K562 (cell line): ENCODE measurements at regions not wholly inside any gene's neighbourhood (a gene's known extent, or its start where the extent isn't known, plus 50 kb on each side); places are given as distances from the start of the nearest gene placed in this dataset.

Source experiments
- ATAC-seq: fragments of 200-7000 bp; cut with Tn5 transposase; 3 replicates; pipeline ENCODE4 v1.9.1; 2020; ENCODE audit warnings: moderate library complexity
- BruUV-seq: library from RNA; stranded (reverse); fragments of 400-500 nt; replicated peaks from 2 replicates; lab custom pipeline; 2021; lab: Mats Ljungman, UMichigan
- CTCF ChIA-PET: fragments of 300-600 bp; formaldehyde crosslinking; extraction: SDS; loops from one replicate; lab custom pipeline; 2021; ENCODE audit warnings: low intra/inter-chr PET ratio; lab: Yijun Ruan, JAX
- POLR2A ChIA-PET: fragments of 300-600, 350-650 bp; sonication (Branson Sonifier 250); formaldehyde crosslinking; extraction: SDS; loops from one replicate; lab custom pipeline; 2021; ENCODE audit warnings: antibody characterized with exemption, inconsistent platforms; lab: Yijun Ruan, JAX
- DNase-seq, 4 experiments: peaks; one replicate each; pipeline versions ENCODE4 v3.0.0 to v3.0.0-alpha.2; 2011 to 2018; ENCODE audit warnings: low spot score in 3 of 4, mixed read lengths in 3 of 4; ENCODE audit errors: extremely low read depth in 1 of 4
- FAIRE-seq: peaks from 2 replicates; lab custom pipeline; 2011; peaks lifted over from hg19 to GRCh38; lab: Jason Lieb, UNC
- H2AFZ ChIP-seq: 2 replicates; pipeline ENCODE4 v1.6.0; 2011; ENCODE audit warnings: low read depth, low read length, control low read depth, inconsistent platforms
- H3K27ac ChIP-seq: fragments of 200-600 bp; 3 replicates; pipeline ENCODE4 v1.8.0; 2011; ENCODE audit warnings: low read depth, mild to moderate bottlenecking, control low read depth, inconsistent platforms, low read length, moderate library complexity, mixed read lengths; ENCODE audit errors: extremely low read depth
- H3K27me3 ChIP-seq, 2 experiments: fragments of 300-600 bp in 1 of 2; 2 replicates in 1 of 2; 3 replicates in 1 of 2; pipeline versions ENCODE4 v1.6.0 to v1.8.0; 2011; ENCODE audit warnings: inconsistent platforms in 2 of 2, low read length in 2 of 2, mild to moderate bottlenecking in 1 of 2, mixed read lengths in 1 of 2, moderate library complexity in 1 of 2; ENCODE audit not compliant: control insufficient read depth in 2 of 2, insufficient read depth in 2 of 2
- H3K36me3 ChIP-seq: fragments of 300-600 bp; 3 replicates; pipeline ENCODE4 v1.8.0; 2011; ENCODE audit warnings: mild to moderate bottlenecking, low read length, inconsistent platforms; ENCODE audit not compliant: control insufficient read depth, insufficient read depth
- H3K4me1 ChIP-seq, 2 experiments: fragments of 200-600 bp in 1 of 2; replicated peaks in 1 of 2; 2 replicates in 1 of 2; 3 replicates in 1 of 2; pipeline versions ENCODE4 v1.5.1 to v1.8.0; 2011; ENCODE audit warnings: inconsistent platforms in 2 of 2, low read length in 2 of 2, mild to moderate bottlenecking in 1 of 2, mixed read lengths in 1 of 2, moderate library complexity in 1 of 2; ENCODE audit not compliant: control insufficient read depth in 2 of 2, insufficient read depth in 2 of 2
- H3K4me2 ChIP-seq: 2 replicates; pipeline ENCODE4 v1.6.1; 2011; ENCODE audit warnings: low read length, control low read depth, inconsistent platforms, mixed read lengths; ENCODE audit not compliant: insufficient read depth
- H3K4me3 ChIP-seq: fragments of 200-600 bp; sonication (generic), shearing (Covaris generic); 2 replicates; pipeline ENCODE4 v1.5.1; 2016; ENCODE audit warnings: control low read depth, inconsistent platforms
- H3K79me2 ChIP-seq: fragments of 200-600 bp; 3 replicates; pipeline ENCODE4 v1.8.0; 2011; ENCODE audit warnings: low read length, inconsistent platforms; ENCODE audit not compliant: control insufficient read depth, insufficient read depth
- H3K9ac ChIP-seq, 2 experiments: 2 replicates each; pipeline versions ENCODE4 v1.6.0 to v1.6.1; 2011; ENCODE audit warnings: low read depth in 2 of 2, low read length in 2 of 2, control low read depth in 1 of 2, inconsistent platforms in 1 of 2, mild to moderate bottlenecking in 1 of 2, mixed read lengths in 1 of 2; ENCODE audit not compliant: insufficient read depth in 1 of 2
- H3K9me1 ChIP-seq: one replicate; pipeline ENCODE4 v1.6.0; 2011; ENCODE audit warnings: inconsistent platforms, mild to moderate bottlenecking, low read length, moderate library complexity; ENCODE audit not compliant: control insufficient read depth, insufficient read depth
- H3K9me3 ChIP-seq: replicated peaks from 2 replicates; pipeline ENCODE4 v1.5.1; 2011; ENCODE audit warnings: low read depth, low read length, inconsistent platforms; ENCODE audit not compliant: control insufficient read depth, insufficient read depth
- H4K20me1 ChIP-seq: replicated peaks from 2 replicates; pipeline ENCODE4 v1.6.1; 2011; ENCODE audit warnings: low read length, inconsistent platforms, mixed read lengths; ENCODE audit not compliant: control insufficient read depth, insufficient read depth
- CGGBP1 ChIP-seq: fragments of 250-450 bp; sonication (Bioruptor Pico); IDR thresholded peaks from 2 replicates; pipeline ENCODE4 v1.9.0; 2021; ENCODE audit warnings: mild to moderate bottlenecking
- CREB3L1 ChIP-seq: fragments of 450-650 bp; IDR thresholded peaks from 2 replicates; pipeline ENCODE4 v1.6.1; 2014; ENCODE audit warnings: low read depth, mild to moderate bottlenecking, moderate library complexity, borderline replicate concordance
- CTCF ChIP-seq, 3 experiments: IDR thresholded peaks in 2 of 3; conservative IDR thresholded peaks in 1 of 3; 2 replicates each; pipeline ENCODE4 v1.5.1; 2011 to 2012; ENCODE audit warnings: low read length in 3 of 3, mild to moderate bottlenecking in 3 of 3, control low read depth in 2 of 3, improper control_type of control experiment in 1 of 3, inconsistent platforms in 1 of 3, low read depth in 1 of 3, mixed read lengths in 1 of 3, moderate library complexity in 1 of 3; ENCODE audit not compliant: insufficient read depth in 2 of 3
- DNMT1 ChIP-seq: fragments of 450-650 bp; IDR thresholded peaks from 2 replicates; pipeline ENCODE4 v1.6.1; 2016; ENCODE audit warnings: antibody characterized with exemption, mild to moderate bottlenecking
- ETS2 ChIP-seq: IDR thresholded peaks from 2 replicates; pipeline ENCODE4 v1.6.1; 2016; ENCODE audit warnings: borderline replicate concordance, missing genetic modification characterization, mild to moderate bottlenecking, moderate library complexity, missing compliant biosample characterization; ENCODE audit not compliant: poor library complexity, severe bottlenecking
- HNRNPL ChIP-seq: fragments of 200-400 bp; formaldehyde crosslinking; IDR thresholded peaks from 2 replicates; pipeline ENCODE4 v1.6.1; 2017; ENCODE audit warnings: low read depth, mild to moderate bottlenecking, low read length
- NUFIP1 ChIP-seq: fragments of 450-650 bp; IDR thresholded peaks from 2 replicates; pipeline ENCODE4 v1.6.1; 2018; ENCODE audit not compliant: partially characterized antibody
- PHTF2 ChIP-seq: fragments of 250-450 bp; sonication (Bioruptor Pico); IDR thresholded peaks from 2 replicates; pipeline ENCODE4 v1.5.0; 2021; ENCODE audit warnings: mild to moderate bottlenecking
- SAFB ChIP-seq: fragments of 200-400 bp; formaldehyde crosslinking; IDR thresholded peaks from 2 replicates; pipeline ENCODE4 v1.6.1; 2017; ENCODE audit warnings: low read depth, low read length, borderline replicate concordance
- SMAD4 ChIP-seq: fragments of 250-450 bp; sonication (Bioruptor Pico); conservative IDR thresholded peaks from 2 replicates; pipeline ENCODE4 v1.8.0; 2021; ENCODE audit warnings: inconsistent platforms, mild to moderate bottlenecking, moderate library complexity
- SRSF7 ChIP-seq: fragments of 200-400 bp; formaldehyde crosslinking; optimal IDR thresholded peaks from 2 replicates; pipeline ENCODE3; 2017; ENCODE audit warnings: mild to moderate bottlenecking, low read depth, low read length
- TRIM24 ChIP-seq, 2 experiments: fragments of 450-650 bp; IDR thresholded peaks; 2 replicates each; pipeline ENCODE4 v1.6.1; 2016
- USF2 ChIP-seq: sonication (generic); formaldehyde crosslinking; IDR thresholded peaks from 2 replicates; pipeline ENCODE4 v1.5.0; 2020; ENCODE audit warnings: missing genetic modification reagents
- VEZF1 ChIP-seq: fragments of 200-800 bp; sonication (Bioruptor generic); IDR thresholded peaks from 2 replicates; pipeline ENCODE4 v1.6.1; 2017; ENCODE audit warnings: missing genetic modification characterization, missing compliant biosample characterization
- ZBTB8A ChIP-seq: fragments of 450-650 bp; IDR thresholded peaks from 2 replicates; pipeline ENCODE4 v1.6.1; 2018; ENCODE audit warnings: mild to moderate bottlenecking, moderate library complexity; ENCODE audit not compliant: partially characterized antibody
- ZC3H11A ChIP-seq: IDR thresholded peaks from 2 replicates; pipeline ENCODE4 v1.6.1; 2012; ENCODE audit warnings: low read depth, low read length, improper control_type of control experiment
- ZNF347 ChIP-seq: fragments of 450-650 bp; formaldehyde crosslinking; IDR thresholded peaks from 2 replicates; pipeline ENCODE4 v1.4.0; 2020; ENCODE audit warnings: low read depth, mild to moderate bottlenecking, moderate library complexity
- ZNF699 ChIP-seq: fragments of 250-450 bp; sonication (Bioruptor Pico); IDR thresholded peaks from 2 replicates; pipeline ENCODE4 v1.8.0; 2021; ENCODE audit warnings: mild to moderate bottlenecking, moderate library complexity; ENCODE audit not compliant: insufficient replicate concordance
- WGBS: fragments of 100-300 bp; shearing (Covaris generic); methylation state at CpG from one replicate; pipeline ENCODE4 v1.1.6; 2016; ENCODE audit warnings: low coverage, mixed read lengths; ENCODE audit not compliant: insufficient coverage; ENCODE audit errors: missing lambda C conversion rate; 5-methylcytosine and 5-hydroxymethylcytosine counted together
- in situ Hi-C: fragments of 300-500 bp; cut with MboI; formaldehyde crosslinking; loops from 4 replicates; pipeline ENCODE4 v1.15.0; 2018; ENCODE audit warnings: inconsistent platforms, mixed read lengths
- intact Hi-C: fragments of 100-400 bp; cut with micrococcal nuclease; formaldehyde crosslinking; loops from 2 replicates; pipeline ENCODE4 v1.14.2; 2022

- TF ChIP-seq HNRNPL (no peak), SAFB (no peak), VEZF1 (CRISPR knock-in tag) (no peak), ZNF699 (CRISPR knock-in tag) (no peak), ETS2 (tag) (no peak), CGGBP1 (CRISPR knock-in tag) (no peak), USF2 (CRISPR knock-in tag) (no peak), ZC3H11A (no peak), NUFIP1 (no peak), TRIM24 (IDR thresholded peaks at IDR 0.05) (no peak), PHTF2 (CRISPR knock-in tag) (no peak), DNMT1 (no peak), ZBTB8A (no peak), ZNF347 (CRISPR knock-in tag) (no peak), CREB3L1 (no peak), SRSF7 (no peak), SMAD4 (CRISPR knock-in tag) (no peak), CTCF (IDR thresholded peaks at IDR 0.05 in 2 of 3, conservative IDR thresholded peaks at IDR 0.05 in 1 of 3; ENCODE audit: insufficient read depth in 2 of 3, low read depth in 1 of 3, low read length in 3 of 3) (no peak)
- no peak for FAIRE-seq
- no peaks in the 10 kb centered on the region for H3K4me1 ChIP-seq
- POLR2A ChIA-PET = no interaction called here
- no peak overlapping the region for H3K9ac ChIP-seq
- peaks cover 0 to 13% of the 10 kb centered on the region in 2 experiments; a peak in 3 of 5 replicates for H3K27me3 ChIP-seq
- no peak overlapping the region for H3K4me2 ChIP-seq
- no peaks in the 10 kb centered on the region for H3K9me3 ChIP-seq
- H4K20me1 ChIP-seq = no peaks in the 10 kb centered on the region; the same call in 1 of the 2 replicates
- no peak overlapping the region for H2AFZ ChIP-seq
- no TSS peak for BruUV-seq
- CTCF ChIA-PET = no interaction called here
- H3K4me3 ChIP-seq = no peak overlapping the region
- in situ Hi-C loops = no loop called here
- ATAC-seq = no peak
- no peaks in the 10 kb centered on the region for H3K79me2 ChIP-seq
- intact Hi-C loops = no loop called here
- no peaks in the 10 kb centered on the region for H3K36me3 ChIP-seq
- H3K9me1 ChIP-seq = no peaks in the 10 kb centered on the region
- DNase-seq = no peak
- WGBS = 0% methylated on average over 1 of the region's 1 CpG
- H3K27ac ChIP-seq = no peak overlapping the region
These were observed 95.1 kb upstream of the MSH6 start for GRCh38 chr2:47687856-47688255.
